ENCODE measurements at regions not wholly inside any gene's neighbourhood (a gene's known extent, or its start where the extent isn't known, plus 50 kb on each side); places are given as distances from the start of the nearest gene placed in this dataset.

- no peak for ATAC-seq
- TF ChIP-seq SNAI2 (CRISPR knock-in tag; IDR thresholded peaks at IDR 0.05) = no peak
- TF ChIP-seq, protein P1, sequence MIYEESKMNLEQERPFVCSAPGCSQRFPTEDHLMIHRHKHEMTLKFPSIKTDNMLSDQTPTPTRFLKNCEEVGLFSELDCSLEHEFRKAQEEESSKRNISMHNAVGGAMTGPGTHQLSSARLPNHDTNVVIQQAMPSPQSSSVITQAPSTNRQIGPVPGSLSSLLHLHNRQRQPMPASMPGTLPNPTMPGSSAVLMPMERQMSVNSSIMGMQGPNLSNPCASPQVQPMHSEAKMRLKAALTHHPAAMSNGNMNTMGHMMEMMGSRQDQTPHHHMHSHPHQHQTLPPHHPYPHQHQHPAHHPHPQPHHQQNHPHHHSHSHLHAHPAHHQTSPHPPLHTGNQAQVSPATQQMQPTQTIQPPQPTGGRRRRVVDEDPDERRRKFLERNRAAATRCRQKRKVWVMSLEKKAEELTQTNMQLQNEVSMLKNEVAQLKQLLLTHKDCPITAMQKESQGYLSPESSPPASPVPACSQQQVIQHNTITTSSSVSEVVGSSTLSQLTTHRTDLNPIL (CRISPR knock-in tag; IDR thresholded peaks at IDR 0.05; ENCODE audit: low read depth) = no peak
- no peak for TF ChIP-seq ESRRG (CRISPR knock-in tag; IDR thresholded peaks at IDR 0.05)
- no peak for TF ChIP-seq ZC3H10 (CRISPR knock-in tag; IDR thresholded peaks at IDR 0.05)
- TF ChIP-seq ZFP30 (CRISPR knock-in tag; IDR thresholded peaks at IDR 0.05) = no peak
- no peak for TF ChIP-seq CSRNP3 (CRISPR knock-in tag; IDR thresholded peaks at IDR 0.05)
- no peak for TF ChIP-seq OSR1 (CRISPR knock-in tag; IDR thresholded peaks at IDR 0.05)
- no peak for TF ChIP-seq RARB (CRISPR knock-in tag; IDR thresholded peaks at IDR 0.05)
- TF ChIP-seq ISL1 (CRISPR knock-in tag; IDR thresholded peaks at IDR 0.05) = no peak
- TF ChIP-seq TOX (CRISPR knock-in tag; IDR thresholded peaks at IDR 0.05; ENCODE audit: borderline replicate concordance) = no peak
- no peak for TF ChIP-seq ZNF8 (CRISPR knock-in tag; IDR thresholded peaks at IDR 0.05)
- no peak for TF ChIP-seq ZNF565 (CRISPR knock-in tag; conservative IDR thresholded peaks at IDR 0.05; ENCODE audit: low read depth)
Measured at GRCh38 chr11:116424615-116425261, 348.0 kb downstream of the BUD13 start.

DNA sequence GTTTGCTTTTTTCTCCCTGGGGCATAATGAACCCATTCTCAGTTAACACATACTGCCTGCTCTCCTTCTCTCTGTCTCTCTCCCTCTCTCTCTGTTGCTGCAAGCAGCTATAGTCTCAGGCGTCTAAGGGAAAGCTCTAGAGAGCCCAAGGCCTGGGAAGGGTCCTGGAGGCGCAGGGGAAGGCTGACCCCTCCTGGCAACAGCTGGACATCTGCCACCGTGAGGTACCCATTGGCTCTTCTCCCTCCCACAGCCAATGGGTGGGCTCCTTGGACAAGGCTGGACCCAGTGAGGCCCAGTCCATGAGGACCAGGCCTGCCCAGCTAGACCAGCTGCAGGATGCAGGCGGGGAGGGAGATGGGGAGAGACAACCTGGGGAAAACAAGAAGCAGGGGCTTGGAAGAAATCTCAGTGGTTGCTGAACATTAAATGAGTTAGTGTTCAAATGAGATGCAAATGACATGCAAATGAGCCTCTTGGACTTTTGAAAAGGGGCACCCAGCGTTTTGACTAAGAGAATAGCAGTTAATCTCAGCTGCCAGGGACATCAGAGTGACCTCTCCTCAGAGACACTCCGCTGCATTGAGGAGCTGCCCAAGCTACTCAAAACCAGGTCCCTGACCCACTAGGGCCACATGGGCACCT, 349.7 kb downstream of the BUD13 start:
- TF ChIP-seq, protein P2, sequence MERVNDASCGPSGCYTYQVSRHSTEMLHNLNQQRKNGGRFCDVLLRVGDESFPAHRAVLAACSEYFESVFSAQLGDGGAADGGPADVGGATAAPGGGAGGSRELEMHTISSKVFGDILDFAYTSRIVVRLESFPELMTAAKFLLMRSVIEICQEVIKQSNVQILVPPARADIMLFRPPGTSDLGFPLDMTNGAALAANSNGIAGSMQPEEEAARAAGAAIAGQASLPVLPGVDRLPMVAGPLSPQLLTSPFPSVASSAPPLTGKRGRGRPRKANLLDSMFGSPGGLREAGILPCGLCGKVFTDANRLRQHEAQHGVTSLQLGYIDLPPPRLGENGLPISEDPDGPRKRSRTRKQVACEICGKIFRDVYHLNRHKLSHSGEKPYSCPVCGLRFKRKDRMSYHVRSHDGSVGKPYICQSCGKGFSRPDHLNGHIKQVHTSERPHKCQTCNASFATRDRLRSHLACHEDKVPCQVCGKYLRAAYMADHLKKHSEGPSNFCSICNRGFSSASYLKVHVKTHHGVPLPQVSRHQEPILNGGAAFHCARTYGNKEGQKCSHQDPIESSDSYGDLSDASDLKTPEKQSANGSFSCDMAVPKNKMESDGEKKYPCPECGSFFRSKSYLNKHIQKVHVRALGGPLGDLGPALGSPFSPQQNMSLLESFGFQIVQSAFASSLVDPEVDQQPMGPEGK (CRISPR knock-in tag; IDR thresholded peaks at IDR 0.05; ENCODE audit: borderline replicate concordance) = no peak
- no peak for TF ChIP-seq CSRNP3 (CRISPR knock-in tag; IDR thresholded peaks at IDR 0.05)
- ATAC-seq = no peak

DNA sequence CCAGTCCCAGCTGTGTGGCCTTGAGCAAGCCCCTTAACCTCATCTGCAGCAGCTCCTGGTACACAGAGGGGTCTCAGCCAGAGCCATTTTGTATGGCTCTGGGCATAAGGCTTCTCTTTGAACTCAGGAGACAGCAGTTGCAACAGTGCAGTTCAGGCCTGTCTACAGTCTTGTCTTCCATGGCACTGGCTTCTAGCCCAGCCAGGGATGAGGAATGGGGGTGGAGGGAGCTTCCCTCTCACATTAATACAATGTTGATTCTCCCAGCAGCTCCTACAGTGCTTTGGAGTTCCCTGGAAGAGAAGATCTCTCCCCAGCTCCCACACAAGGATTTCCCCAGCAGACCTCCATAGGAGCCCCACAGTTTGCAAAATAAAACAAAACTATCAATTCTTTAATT, 350.2 kb downstream of the BUD13 start:
- ATAC-seq = no peak
- TF ChIP-seq CSDC2 (CRISPR knock-in tag; IDR thresholded peaks at IDR 0.05) (no peak), CSRNP3 (CRISPR knock-in tag; IDR thresholded peaks at IDR 0.05) (no peak), TOX (CRISPR knock-in tag; IDR thresholded peaks at IDR 0.05; ENCODE audit: borderline replicate concordance) (no peak), OSR1 (CRISPR knock-in tag; IDR thresholded peaks at IDR 0.05) (no peak), RARB (CRISPR knock-in tag; IDR thresholded peaks at IDR 0.05) (no peak), SNAI2 (CRISPR knock-in tag; IDR thresholded peaks at IDR 0.05) (no peak), GLIS3 (CRISPR knock-in tag; IDR thresholded peaks at IDR 0.05) (no peak), ZNF70 (CRISPR knock-in tag; IDR thresholded peaks at IDR 0.05) (no peak), ISL1 (CRISPR knock-in tag; IDR thresholded peaks at IDR 0.05) (no peak), PPARA (CRISPR knock-in tag; IDR thresholded peaks at IDR 0.05; ENCODE audit: borderline replicate concordance) (no peak)
- TF ChIP-seq, protein P2 (CRISPR knock-in tag; IDR thresholded peaks at IDR 0.05; ENCODE audit: borderline replicate concordance) = no peak
- TF ChIP-seq, protein P1 (CRISPR knock-in tag; IDR thresholded peaks at IDR 0.05; ENCODE audit: low read depth) = no peak
- TF ChIP-seq, protein P3, sequence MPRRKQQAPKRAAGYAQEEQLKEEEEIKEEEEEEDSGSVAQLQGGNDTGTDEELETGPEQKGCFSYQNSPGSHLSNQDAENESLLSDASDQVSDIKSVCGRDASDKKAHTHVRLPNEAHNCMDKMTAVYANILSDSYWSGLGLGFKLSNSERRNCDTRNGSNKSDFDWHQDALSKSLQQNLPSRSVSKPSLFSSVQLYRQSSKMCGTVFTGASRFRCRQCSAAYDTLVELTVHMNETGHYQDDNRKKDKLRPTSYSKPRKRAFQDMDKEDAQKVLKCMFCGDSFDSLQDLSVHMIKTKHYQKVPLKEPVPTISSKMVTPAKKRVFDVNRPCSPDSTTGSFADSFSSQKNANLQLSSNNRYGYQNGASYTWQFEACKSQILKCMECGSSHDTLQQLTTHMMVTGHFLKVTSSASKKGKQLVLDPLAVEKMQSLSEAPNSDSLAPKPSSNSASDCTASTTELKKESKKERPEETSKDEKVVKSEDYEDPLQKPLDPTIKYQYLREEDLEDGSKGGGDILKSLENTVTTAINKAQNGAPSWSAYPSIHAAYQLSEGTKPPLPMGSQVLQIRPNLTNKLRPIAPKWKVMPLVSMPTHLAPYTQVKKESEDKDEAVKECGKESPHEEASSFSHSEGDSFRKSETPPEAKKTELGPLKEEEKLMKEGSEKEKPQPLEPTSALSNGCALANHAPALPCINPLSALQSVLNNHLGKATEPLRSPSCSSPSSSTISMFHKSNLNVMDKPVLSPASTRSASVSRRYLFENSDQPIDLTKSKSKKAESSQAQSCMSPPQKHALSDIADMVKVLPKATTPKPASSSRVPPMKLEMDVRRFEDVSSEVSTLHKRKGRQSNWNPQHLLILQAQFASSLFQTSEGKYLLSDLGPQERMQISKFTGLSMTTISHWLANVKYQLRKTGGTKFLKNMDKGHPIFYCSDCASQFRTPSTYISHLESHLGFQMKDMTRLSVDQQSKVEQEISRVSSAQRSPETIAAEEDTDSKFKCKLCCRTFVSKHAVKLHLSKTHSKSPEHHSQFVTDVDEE (CRISPR knock-in tag; IDR thresholded peaks at IDR 0.05) = no peak
